ENCODE measurements at regions not wholly inside any gene's neighbourhood (a gene's known extent, or its start where the extent isn't known, plus 50 kb on each side); places are given as distances from the start of the nearest gene placed in this dataset.

DNA sequence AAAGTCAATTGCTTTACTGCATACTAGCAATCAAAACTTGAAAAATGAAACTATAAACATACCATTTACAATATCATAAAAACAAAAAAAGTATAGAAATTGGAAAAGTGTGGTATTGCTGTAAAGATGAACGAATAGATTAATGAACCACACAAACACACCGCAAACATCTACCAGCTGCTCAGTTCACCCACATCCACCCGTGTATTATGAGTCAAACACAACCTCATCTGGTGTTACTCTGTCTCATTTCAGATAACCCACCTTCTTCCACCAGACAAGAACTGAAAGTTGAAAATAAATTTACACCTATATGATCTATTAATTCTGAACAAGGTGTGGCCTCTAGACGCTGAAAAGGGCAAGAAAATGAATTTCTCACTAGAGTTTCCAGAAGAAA is 53.3 kb downstream of the BLID start:
- DNase-seq, result no peak

DNA sequence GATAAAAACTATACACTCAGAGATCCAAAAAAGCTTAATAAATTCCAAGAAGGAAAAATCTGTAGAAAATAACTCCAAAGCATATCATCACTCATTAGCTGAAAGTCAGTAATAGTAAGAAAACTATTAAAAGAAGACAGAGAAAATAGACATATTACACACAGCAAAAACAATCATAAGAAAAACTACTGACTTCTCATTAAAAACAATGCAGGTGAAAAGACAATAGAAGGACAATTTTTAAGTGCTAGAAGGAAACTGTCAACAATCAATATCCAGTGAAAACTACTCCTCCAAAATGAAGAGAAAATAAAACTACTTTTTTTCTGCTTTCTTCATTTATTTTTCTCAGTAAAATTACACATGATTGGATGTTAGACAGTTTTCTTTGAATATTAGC is 56.5 kb downstream of the BLID start:
- no peak for DNase-seq

DNA sequence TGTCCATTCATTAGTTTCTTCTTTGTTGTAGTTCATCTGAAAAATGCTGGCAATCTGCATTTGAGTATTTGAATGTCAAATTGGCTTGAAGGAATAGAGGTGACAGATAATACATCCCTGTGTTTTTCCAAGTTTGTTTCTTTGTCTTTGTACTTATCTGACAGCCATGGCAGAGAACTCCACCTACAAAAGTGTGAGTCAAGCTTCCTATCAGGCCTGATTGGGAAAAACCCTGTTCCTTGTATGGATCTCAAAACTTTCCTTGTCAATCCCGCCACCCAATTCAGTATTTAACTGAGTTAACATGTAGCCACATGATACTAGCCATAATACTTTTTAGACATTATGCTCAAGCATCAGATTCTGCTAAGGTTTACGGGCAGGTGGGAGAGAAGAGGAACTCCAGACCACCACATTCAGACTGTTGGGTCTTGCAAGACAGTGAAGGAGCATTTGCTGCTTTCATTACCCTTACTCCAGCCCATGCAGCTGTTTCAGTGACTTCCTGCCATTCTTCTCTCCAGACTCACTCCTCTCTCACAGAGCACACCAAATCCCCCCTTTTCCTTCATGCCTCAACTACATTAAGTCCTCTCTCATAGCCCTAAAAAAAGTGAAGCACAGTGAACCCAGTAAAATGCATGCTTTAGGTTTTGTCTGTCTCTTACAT is 65.9 kb downstream of the BLID start:
- no peak for DNase-seq

DNA sequence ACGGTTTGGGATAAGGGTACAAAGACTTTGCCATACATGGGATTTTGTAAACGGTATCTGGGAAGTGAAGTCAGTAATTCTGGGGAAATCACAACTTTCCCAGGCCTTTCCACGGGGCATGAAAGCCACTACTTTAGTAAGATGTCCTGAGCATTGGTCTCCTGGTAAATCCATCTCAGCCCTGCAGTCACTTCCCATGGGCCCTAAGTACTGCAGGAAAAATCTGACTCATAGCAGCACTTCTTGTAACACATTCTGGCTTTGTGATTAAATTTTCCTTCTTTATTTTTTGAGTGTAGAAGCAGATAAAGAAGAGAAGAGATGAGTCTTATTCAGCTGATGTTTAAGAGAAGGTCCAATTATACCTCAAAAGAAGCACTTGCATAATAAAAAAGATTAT is 67.6 kb downstream of the BLID start:
- DNase-seq, result no peak

DNA sequence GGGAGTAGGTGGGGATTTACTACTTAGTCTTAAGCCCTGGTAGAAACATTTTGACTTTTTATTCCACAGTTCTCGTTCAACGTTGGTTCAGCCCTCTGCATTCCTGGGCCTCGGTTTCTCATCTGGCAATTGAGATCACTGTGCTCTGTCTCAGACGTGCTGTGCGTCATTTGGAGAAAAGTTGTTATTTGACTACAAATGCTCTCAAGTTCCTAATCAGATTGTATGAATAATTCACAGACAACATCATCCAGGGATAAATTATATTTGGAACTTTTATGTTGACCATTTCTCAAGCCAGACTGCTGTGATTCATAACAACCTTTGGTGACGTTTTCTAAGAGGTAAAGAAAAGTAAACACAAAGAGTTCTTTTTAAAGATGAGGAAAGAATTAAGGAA is 69.2 kb downstream of the BLID start:
- no peak for DNase-seq

DNA sequence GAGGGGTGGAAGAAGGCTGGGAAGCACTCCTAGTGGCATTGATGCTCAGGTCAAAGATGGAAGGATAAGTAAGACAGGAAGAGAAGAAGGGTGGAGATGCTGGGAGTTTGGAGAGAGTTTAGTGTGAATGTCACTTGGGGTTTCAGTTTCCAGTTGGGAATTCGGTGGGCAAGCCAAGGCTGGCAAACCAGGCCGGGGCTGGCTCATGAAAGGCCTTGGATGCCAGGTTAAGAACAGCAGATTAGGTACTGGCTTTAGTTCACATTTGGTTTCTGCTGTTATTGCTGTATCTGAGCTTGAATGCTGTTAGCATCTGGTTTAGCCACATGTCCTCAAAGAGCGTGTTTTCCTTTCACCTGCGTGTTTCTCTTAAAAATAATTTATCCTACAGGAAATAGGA is 69.6 kb downstream of the BLID start:
- DNase-seq, result no peak

DNA sequence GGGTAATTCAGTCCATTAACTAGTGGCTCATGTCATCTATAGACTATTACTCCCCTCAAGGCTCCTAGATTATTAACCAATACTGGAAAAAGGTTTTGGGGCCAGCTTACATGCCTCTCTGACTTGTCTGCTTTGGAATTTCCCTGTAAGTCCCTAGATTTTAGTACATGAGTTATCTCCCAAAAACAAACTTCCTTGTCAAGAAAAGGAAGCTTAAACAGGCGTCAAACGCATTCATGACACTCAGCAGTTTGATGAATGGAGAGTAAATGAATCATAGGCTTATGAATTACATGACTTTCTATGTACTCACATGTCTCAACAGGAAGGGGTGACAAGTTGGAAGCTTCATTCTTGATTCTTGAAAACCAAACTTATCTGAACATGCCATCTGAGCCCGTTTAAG is 70.8 kb downstream of the BLID start:
- no peak for DNase-seq

DNA sequence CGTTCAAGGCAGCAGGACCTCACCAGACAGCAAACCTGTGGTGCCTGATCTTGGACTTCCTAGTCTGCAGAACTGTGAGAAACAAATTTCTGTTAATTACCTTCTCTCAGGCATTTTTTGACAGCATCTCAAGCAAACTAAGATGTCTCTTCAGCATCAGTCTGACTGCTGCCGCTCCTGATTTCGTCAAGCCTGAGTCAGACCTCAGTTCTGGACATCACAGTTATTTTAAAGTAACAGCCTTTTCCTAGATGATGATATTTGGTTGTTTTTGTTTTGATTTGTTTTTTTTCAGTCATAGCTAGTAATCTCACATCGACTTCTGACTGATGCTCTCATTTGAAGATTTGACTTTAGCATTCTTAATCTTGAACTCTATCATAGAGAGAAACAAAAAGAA is 71.9 kb downstream of the BLID start:
- no peak for DNase-seq

DNA sequence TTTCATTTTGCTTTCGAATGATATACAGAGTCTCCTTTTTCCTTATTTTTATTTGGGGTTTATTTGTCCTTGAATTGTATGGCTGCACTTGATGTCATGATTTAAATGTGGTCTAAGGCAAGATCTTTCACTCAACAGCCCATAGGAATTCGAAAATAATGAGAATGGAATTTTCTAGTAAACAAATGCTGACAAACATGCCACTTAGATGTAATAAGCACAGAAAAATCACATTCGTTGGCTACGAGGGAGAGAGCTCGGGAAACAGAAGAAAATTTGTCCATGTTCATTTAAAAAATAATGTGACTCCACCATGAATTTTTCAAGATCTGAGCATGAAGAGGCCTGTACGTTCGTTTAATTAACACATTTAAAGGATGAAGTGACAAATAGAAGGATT is 73.0 kb downstream of the BLID start:
- no peak for DNase-seq

DNA sequence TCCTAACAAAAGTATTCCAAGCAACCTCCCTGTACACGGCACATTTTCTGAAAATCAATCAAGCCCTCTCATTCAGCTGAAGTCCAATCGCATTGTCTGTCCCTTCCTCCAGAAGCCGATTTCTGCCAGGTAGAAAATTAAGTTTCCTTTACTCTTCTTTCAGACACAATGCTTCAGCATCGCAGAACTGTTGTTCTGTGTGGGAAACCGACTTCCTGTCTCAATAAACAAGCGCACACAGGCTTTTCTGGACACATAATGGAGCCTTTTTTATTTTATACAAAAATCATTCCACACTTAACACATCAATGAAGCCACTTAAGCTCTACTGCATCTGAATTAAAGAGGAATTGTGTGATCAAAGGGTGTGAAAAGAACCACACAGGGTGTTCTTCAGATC is 75.6 kb downstream of the BLID start:
- DNase-seq, result no peak

DNA sequence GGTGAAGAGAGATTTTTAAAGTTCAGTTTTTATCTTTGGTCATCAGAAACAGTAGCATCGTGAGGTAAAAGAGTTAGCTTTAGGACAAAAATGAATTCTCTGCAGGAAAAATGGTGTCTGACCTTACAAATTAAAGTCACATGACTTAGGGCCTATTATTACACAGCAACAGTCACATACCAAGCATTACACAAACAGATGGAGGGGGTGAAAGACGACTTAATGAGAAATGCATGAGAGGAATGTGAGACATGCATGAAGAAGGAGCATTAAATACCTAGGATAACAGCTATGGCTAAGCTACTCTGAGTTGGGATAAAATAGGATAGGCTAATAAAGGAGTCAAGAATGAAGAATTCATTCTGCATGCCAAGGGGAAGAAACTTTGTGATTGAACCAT is 77.5 kb downstream of the BLID start:
- no peak for DNase-seq

DNA sequence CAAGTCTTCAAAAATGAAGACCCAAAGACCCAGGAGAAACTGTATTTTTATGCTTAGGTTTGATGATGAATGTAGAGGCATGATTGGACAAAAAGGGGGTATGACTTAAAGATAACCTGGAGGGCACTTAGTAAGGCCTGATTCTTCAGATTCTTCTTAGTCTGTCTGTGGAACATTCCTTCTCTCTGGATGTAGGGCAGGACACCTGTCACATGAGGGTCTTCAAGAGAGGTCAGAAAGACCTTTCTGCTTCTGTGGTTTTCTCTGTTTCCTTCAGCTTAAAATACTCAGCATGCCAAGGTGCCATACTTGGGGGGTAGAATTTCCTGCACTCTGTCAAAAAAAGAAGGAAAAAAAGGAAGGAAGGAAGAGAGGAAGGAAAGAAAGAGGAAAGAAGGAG is 78.1 kb downstream of the BLID start:
- DNase-seq, result no peak

DNA sequence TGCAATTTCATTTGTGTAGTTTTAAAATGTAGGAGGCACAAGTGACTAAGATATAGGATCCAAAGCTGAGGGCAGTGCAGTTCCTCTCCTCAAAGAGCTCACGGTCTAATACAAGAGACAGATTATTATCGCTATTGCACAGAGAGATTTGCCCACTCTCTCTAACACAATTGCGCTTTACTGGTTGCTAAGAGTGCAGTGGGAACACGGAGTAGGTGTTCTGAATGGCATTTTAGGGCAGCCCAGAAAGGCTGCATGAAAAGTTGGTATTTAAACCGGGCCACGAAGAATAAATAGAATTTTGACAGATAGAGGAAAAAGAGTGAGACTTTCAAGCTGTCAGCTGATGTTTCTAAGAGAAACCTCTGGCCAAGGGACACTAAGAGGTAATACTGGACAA is 79.5 kb downstream of the BLID start:
- DNase-seq, result no peak

DNA sequence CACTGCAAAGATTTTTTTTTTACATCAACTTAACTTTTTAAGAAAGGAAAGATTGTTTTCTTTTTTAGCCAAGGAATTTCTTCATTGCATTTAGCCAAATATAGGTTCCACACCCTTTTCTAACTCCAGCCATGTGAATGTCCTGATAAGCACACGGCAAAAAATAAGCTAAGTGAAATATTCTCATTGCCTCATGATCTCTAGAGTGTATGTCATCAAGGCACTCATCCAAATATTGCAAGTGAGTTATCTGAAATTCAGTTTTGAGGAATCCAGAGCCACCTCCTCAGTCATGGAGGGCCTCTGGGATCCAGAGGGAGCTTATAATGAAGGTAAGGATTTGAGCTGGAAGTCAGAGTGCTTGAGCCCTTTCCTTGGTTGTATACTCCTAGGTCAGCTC is 80.0 kb downstream of the BLID start:
- no peak for DNase-seq

DNA sequence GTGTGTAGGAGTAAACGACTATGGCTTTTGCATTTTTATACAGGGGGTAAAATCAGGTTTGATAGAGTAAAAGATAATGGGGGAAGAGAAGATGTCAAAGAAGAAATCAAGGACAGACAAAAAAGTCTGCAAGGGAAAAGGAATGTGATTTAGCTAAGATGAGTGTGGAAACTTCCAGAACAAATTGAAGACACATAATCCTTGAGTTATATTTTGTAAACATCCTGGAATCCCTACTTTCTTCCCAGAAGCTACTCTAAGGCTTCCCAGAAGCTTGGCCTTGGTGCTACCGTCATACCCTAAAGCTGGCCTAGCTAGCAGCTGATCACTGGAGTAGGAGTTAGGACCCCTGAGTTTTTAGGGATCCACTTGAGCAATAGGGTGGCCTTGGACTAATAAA is 82.4 kb downstream of the BLID start:
- no peak for DNase-seq

DNA sequence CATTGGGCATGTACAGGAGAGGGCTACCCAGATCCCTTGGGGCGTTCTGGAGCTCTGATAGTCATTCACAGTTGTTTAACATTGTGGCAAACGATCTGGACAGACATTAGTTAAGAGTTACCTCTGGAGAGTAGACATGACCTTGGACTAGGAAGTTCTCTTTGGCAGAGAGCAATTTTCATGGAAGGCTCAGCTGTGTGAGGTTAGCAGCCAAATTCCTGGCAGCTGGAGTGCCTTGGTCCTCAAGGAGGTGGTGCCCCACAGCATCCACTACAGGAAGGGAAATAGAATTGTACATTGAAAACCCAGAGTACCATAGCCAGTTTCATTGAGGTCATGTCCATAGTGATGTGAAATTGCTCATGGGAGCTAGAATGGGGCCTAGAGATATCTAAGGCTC is 82.8 kb downstream of the BLID start:
- no peak for DNase-seq

DNA sequence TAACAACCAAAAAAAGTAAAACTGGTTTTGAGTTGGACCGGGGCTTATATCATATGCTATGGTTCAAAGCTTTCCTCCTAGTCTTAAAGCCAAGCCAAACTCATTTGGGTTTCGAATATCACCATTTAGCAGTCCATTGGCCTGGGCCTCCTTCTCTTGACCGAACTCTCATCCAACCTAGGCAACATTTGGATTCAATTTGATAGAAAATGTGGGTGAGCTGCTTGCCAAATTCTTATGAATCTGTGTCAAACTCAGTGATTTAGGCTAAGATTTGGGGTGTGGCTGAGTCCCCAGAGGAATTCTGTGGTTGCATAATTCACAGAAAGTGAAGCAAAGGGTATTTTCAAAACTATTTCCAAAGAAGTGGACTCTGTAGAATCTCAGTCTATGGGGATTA is 83.7 kb downstream of the BLID start:
- DNase-seq, result no peak

DNA sequence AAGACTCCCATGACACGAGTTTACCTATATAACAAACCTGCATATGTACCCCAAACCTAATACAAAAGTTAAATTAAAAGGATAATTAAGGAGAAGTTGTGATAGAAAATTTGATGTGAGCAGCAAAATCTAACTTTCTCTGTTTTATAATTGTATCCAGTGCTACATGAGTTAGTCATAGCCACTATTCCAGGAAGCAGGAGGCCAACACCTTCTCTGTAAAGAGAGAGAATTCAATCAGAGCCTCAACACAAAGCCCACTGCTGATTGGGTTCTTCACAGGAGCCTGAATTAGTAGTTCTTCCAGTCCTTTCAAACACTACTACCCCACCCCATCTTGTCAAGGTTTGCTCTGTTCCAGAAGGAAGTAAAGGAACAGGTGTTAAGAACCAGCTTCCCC is 84.2 kb downstream of the BLID start:
- DNase-seq, result no peak

DNA sequence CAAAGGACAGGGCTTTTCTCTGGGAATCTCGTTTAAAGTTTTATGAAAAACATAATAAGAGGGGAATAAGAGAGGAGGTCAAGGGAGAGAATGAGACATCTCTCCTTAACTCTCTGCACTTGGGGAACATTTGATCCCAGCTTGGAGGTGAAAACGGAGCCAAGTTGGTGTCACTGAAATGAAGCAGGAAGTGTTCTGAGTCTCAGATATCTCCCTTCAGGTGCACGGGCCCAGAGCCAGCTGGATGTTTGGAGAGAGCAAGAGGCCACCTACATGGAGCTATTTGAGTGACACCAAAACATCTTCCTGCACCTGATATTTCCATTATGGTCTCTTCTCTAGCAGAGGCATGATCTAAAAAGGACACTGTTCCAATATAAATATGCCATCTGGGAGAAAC is 85.7 kb downstream of the BLID start:
- DNase-seq, result no peak

DNA sequence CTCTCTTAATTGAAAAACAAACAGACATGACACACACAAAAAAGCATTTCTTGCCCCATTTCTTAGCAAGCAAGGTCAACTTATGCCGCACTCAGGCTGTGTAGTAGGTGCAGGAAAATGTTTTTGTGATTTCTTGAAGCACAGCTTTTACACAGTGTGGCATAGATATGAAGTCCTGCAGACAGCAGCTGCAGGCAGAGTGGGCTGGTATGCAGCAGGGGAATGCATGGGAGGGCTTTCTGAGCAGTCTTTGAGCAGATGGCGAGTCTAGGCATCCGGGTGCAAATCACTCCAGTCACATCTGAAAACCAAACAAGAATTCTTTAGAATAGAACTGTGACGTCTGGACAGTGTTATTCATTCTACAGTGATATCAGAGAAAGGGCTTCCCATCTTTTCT is 87.5 kb downstream of the BLID start:
- no peak for DNase-seq

DNA sequence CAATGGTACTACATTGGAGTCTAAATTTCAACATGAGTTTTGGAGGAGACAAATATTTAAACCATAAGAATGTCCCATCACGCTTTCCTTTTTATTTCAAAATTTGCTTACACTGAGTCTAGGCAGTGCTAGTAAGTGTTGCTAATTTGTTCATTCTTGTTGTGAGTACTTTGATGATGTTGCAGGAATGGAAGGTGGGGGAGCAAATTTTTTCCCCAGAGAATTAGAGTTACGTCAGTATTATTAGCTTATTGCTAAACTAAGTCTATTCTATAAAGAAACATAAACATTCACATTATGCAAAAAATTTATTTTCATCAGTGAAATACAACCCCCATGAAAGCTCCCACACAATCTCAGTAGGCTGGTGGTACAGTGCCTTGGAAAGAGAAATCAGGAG is 88.0 kb downstream of the BLID start:
- DNase-seq, result no peak

DNA sequence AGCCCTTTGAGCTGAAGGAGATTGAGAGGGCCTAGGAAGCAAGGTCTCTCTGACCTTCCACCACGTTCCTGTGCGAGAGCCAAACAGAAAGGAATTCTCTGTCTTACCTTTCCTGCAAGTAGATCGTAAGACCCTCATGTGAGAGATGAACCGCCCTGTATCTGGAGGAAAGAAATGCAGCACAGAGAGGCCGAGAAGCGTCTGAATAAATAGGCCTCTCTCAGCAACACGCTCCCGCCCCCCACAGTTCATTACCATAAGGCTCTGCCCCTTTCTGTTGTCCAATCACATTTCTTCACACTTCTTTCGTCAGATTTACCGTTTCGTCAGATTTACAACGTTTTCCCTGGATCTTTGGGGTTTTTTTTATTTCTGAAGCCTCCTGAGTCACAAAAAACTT is 90.3 kb downstream of the BLID start:
- DNase-seq, result no peak

DNA sequence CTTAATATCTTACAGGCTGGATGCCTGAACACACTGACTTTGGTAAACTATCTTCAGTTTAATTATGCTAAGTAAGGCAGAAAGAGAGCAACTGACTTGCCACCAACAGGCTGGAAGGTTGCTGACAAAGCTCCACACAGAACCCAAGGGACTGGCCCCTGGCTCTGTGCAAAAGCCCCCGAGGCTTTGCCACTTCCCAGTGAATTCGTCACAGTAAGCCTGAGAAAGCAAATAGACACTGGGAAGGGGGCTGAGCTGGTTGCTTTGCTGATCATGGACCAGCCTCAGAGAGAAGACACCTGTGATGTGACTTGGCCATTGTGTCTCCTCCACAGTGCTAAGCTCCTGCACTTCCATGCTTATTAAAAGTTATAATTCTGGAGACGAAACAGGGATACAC is 91.7 kb downstream of the BLID start:
- DNase-seq, result no peak

DNA sequence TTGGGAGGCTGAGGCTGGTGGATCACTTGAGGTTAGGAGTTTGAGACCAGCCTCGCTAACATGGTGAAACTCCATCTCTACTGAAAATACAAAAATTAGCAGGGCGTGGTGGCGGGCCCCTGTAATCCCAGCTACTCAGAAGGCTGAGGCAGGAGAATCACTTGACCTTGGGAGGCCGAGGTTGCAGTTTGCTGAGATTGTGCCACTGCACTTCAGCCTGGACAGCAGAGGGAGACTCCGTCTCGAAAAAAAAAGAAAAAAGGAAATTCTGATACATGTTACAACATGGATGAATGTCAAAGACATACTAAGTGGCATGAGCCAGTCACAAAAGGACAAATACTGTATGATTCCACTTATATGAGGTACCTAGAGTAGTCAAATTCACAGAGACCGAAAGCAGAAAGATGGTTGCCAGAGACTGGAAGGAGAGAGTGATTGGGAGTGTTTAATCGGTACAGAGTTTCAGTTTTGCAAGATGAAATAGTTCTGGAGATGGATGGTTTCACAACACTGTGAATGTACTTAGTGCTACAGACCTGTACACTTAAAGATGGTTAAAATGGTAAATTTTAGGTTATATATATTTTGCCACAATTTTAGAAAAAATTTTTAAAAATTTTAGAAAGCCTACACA is 92.3 kb downstream of the BLID start:
- no peak for DNase-seq

DNA sequence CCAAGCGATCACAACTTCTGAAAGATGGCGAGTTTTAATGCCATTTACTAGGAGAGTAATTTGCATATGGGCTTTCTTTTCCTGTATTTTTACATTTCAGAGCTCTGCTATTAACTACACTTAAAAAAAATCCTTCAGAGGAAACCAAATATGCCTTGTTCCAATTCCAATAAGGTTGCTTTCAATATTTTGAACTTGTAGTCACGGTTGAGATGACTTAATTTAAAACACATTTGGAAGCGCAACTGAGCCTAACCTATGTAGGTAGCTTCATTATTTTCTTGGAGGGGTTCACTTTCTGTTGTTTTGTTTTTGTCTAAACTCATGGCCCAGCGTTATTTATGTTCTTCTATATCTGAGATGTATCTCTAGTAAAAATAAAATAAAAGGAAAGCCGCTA is 93.4 kb downstream of the BLID start:
- no peak for DNase-seq
